HG03064 (cell line): ENCODE measurements at regions not wholly inside any gene's neighbourhood (a gene's known extent, or its start where the extent isn't known, plus 50 kb on each side); places are given as distances from the start of the nearest gene placed in this dataset.
"Not testable (repeated sequence)": the region's sequence is repeated elsewhere in the genome, so short reads cannot be mapped to it uniquely, and the experiment has no call there.

ENCODE experiments used
- ATAC-seq: cut with Tn5 transposase; IDR thresholded peaks from one replicate; pipeline ENCODE4 v1.9.1; 2021; ENCODE audit warnings: low read depth; ENCODE audit not compliant: unreplicated experiment

DNA sequence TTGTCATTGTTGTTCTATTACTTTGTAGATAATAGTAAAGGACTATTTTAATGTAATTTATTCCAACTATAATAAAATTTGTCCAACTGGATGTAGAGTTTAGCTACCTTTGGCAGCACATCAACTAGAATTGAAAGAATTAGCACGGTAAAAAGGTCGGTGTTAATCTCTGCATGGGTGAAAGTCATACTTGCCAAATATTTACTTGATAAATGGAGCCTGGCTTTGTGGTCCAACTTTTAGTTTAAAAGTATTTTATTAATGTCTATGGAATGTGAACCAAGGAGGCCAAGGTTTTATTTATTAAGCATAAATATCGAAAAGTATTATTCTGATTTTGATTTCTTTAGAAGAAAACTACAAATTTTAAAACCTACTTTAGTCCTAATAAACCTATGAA is 1389.0 kb downstream of the PCDH9 start:
- ATAC-seq: no peak

DNA sequence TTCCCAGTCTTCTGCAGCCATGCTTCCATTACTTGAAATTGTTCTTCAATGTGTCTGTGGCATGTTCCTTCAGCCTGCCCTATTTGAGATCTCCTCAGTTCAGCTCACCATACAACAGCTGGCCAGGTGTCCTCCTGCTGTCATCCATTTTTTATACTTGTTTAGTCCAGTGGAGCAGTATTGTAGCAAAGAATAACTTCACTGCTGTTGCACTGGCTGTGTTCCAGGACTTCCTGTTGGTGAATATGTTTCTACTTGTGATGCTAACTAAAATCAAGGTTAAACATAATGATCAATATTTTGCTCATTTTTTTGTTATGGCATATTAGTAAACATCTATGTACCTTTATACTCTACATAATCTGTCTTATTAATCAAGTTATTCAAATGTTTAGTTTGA is 1394.1 kb downstream of the PCDH9 start:
- no peak for ATAC-seq

DNA sequence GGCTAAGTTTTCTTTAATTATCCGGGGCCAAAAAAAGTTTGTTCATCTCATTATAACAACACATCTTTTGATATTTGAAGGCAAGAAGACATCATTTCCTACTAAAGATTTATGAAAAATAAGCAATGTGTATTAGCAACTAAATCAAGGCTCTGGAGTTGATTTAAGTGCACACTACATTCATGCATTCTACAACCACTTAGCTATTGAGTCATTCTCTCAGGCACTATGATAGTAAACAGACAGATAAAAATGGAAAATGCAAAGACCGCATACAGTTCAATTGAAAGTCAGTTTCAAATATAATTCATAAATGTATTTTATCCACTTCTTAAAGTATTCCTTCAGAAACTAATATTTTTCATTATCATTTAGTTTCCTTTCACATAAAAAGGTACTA is 1395.2 kb downstream of the PCDH9 start:
- no peak for ATAC-seq

DNA sequence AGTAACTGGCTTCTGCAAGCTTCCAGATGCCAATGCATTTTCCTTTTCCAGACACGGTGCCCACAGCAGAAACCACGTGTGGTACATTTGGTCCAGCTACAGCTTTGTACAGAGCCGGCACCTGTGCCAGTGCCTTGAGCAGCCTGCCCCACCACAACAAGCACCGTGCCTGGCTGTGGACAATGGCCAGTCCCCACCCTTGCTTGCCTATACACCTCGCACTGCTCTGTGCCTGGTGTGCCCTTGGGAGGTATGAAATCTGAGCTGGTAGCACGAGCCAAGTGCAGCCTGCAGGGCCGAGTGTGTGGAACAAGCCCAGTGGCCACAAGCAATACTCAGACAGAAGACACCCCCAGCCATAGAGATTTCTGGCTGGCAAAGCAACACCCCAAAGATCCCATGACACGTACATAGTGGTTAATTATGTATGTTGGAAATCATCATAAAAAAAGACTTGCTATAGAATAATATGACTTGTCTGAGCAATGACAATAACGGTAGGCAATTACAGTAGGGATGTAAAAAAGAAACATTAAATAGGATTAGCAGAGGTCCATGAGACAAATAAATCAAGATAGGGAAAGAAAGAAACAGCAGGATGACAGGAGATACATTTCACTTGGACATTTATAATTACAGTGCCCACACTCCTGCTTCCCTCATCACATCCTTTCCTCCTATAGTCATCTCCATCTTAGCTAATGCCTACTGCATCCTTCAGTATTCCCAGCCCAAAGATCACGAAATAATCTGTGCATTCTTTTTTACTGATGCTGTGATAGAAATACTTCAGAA is 1399.5 kb downstream of the PCDH9 start:
- no peak for ATAC-seq

DNA sequence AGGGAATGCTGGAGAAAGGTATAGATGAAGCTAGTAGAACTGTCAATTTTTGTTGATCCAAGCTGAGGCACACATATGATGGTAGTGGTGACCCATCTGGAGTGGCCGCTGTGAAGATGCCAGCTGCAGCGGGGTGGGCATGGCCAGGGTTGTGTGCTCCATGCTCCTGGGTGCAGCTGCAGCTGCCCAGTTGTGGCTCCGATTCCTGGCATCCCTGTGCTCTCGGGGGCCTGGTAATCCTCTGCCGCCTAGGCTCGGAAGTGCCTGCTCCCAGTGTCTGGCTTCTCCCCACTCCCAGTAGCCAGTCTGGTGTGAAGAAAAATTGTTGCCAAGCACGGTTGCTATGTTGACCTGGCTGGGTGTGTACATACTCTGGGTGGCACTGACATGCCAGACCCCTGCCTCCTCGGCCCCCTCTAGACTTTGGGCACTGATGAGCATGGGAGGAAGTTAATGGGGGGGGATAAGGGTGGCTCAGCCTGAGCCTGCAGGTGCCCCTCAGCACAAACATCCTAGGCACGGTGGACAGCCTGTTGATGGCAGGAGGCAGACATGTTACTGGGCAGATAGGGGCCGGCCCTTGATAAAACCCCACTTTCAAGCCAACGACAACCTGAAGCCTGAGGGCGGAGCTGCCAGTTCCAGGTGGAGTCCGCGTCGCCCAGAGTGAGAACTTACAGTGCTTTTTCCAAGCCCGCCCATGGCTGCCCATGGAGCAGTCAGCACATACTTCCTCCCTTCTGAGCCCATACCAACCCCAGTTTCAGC is 1400.7 kb downstream of the PCDH9 start:
- no peak for ATAC-seq

DNA sequence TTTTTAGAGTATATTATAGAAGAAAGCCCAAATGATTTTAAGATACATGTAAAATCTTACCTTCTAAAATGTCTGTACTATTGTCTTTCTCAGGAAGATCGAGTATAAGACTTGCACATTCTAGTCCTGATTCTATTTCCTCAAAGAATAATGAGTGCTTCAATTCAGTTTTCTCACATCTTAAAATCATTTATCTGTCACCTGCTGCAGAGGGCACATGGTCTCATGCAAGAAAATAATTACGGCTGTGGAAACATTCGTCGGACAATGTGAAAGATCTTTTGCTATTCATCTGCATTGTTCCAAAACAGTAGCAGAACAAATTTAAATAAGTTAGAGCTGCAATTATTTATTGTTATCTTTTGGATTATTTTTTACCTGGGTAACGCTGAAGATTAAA is 1403.5 kb downstream of the PCDH9 start:
- ATAC-seq: no peak

DNA sequence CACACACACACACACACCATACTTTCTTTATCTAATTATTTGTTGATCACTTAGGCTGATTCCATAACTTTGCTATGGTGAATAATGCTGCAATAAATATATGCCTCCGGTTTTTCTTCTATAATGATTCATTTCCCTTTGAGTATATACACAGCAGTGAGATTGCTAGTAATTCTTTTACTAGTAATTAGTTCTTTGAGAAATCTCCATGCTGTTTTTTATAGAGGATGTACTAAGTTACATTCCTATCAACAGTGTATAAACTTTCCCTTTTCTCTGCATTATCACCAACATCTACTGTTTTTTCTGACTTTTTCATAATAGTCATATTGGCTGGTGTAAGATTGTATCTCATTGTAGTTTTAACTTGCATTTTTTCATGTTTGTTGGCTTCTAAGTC is 1405.1 kb downstream of the PCDH9 start:
- no peak for ATAC-seq

DNA sequence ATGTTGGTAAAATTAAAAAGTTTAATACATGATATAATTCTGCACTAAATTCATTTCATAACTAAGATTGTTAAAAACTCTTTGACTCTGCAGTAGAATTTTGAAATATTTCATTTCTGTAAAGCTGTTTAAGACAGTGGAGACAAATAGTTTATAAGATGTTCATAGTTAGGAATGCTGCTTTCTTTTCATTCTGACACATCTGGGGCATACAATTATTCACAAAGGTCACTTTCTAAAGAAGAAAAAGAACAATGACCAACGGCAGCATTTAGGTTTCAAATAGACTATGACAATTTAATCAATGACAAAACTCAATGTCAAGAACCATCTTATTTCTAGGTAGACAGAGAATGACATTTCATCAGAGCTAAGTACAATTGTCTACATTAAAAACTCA is 1422.1 kb downstream of the PCDH9 start:
- no peak for ATAC-seq

DNA sequence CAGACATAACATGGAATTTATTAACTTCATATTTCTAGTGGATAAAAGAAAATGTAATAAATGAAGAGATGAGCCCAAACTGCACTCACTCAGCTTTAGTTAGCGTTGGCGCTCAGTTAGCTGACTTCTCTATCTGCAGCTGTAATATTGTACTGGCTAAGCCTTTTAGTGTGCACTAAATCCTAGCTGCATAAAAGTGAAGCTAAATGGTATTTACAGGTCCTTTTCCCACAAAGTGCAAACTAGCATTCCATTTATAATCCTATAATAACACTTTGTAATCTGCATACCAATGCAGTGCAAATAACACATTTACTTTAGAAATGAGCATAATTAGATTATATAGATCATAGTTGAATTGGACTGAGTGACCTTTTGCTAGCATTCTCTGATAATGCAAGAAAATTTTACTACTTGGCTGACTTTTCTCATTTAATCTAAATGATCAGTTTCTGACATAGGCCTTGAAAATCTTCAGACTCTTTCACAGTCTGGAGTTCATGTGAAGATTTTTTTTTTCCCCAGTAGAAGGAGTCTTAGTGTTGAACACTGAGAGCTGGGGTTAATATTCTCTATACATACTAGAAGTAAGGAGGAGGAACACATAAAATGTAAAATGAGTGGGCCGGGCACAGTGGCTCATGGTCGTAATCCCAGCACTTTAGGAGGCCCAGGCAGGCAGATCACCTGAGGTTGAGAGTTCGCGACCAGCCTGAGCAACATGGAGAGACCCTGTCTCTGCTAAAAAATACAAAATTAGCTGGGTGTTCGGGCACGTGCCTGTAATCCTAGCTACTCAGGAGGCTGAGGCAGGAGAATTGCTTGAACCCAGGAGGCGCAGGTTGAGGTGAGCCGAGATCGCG is 1426.4 kb downstream of the PCDH9 start:
- ATAC-seq: no peak

DNA sequence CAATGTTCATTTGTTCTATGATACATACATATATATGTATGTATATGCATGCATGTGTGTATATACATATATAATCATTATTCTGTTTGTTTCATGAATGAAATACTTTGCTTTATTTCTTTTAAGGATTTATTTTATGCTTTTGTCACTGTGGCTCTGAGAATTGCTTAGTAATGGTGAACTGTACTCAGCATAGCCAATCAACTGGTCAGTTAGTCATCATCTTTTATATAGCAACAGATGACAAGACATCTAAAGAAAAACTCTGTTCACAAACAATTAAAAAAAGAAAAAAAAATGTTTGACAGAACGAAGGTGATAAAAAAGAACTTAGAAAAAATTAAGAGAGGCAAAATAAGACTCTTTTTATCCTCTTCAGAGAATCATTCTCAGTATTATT is 1440.3 kb downstream of the PCDH9 start:
- no peak for ATAC-seq

DNA sequence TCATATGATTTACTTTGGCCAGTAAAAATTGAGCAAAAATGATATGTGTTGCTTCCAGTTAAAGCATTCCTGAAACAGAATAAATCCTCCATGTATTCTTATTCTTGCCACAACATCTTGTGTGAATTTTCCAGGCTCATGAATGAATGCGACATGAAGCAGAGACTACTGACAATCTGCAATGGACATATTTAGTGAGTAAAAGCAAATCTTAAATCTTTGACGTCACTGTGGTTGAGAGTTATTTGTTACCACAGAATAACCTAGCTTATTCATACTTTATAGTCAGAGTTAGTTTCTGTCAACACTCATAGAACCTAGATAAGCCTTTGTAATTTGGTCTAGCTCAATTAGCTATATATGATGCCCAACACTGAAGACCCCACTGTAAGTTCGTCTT is 1443.1 kb downstream of the PCDH9 start:
- ATAC-seq: no peak

DNA sequence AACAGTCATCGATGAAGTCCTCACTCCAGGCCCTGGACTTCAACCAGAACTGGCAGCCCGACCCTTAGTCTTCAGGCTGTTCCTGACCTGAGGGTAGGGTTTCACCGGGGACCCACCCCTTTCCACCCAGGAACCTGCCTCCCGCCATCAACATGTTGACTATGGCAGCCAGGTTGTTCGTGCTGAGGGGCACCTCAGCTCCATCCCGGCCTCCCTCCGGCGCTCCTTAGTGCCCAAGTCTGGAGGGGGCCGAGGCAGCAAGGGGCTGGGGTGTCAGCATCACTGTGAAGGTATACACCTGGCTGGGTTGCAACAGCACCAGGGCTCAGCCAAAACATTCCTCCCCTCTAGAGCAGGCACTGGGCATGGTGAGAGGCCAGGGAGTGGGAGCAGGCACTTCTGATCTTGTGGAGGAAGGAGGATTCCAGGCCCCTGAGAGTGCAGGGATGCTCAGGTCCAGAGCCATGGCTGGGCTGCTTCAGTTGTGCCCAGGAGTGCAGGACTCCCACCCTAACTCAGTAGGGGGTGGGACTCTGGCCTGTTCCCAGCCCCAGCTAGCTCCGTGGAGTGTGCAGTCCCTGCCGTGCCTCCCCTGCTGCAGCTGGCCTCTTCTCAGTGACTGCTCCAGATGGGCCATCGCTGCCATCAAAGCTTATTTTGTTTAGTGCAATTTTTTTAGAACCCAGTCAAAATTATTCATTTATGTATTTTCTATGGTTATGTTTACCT is 1445.9 kb downstream of the PCDH9 start:
- no peak for ATAC-seq

DNA sequence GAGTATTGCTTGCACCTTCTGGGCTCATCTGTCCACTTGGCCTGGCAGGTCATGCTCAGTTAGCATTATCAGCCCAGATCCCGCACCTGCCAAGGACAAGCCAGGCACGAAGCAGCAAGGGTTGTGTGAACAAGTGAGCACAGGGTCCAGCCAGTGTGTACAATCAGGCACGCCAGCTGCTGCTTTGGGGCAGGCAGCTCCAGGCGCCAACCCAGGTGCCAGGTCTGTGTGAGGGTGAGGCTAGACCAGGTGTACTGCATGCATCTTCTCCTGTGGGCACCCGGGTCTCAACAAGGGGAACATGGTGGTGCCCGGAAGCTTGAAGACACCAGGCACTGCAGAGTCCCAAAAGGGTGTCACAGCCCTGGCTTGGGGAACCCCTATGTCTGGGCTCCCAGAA is 1446.8 kb downstream of the PCDH9 start:
- ATAC-seq: no peak

DNA sequence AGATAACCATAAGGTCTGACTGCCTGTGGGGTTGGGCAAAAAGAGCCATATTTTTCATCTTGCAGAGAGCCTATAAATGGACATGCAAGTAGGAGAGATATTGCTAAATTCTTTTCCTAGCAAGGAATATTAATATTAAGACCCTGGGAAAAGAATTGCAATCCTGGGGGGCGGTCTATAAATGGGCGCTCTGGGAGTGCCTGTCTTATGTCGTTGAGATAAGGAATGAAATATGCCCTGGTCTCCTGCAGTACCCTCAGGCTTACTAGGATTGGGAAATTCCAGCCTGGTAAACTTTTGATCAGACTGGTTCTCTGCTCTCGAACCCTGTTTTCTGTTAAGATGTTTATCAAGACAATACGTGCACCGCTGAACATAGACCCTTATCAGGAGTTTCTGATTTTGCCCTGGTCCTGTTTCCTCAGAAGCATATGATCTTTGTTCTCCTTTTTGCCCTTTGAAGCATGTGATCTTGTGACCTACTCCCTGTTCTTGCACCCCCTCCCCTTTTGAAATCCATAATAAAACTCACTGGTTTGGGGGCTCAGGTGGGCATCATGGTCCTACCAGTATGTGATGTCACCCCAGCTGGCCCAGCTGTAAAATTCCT is 1458.3 kb downstream of the PCDH9 start:
- ATAC-seq: not testable (repeated sequence)

DNA sequence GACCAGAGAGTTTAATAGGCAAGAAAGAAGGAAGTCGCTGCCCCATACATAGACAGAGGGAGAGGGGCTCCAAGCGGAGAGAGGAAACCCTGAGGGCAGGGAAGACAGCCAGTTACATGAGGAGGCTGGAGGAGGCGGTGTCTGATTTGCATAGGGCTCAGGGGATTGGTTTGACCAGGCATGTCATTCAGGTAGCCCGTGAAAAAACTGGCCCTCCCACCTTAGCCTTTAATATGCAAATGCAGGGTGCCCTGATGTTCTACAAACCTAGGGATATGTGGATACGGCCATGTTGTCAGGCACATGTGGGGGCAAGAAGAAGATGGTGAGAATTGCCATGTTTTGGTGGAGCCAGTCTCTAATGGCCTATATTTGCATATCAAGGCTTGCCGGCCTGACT is 1461.6 kb downstream of the PCDH9 start:
- no peak for ATAC-seq

DNA sequence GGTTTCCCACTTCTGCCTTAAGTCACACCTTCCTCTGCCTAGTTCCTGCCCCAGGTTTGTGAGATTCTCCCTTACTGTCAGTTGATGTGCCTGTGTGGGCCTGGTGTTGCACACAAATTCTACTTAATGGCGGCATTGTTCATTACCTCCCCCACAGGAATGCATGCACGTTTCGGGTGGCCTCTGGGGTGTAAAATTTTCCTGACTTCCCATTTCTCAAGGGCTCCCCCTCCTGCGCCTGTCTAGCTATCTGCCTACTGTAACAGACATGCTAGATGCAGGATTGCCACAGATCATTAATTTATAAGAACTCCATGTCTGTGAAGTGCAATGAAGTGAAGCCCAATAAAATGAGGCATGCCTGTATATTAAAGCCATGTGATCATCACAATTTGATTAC is 1466.3 kb downstream of the PCDH9 start:
- no peak for ATAC-seq

DNA sequence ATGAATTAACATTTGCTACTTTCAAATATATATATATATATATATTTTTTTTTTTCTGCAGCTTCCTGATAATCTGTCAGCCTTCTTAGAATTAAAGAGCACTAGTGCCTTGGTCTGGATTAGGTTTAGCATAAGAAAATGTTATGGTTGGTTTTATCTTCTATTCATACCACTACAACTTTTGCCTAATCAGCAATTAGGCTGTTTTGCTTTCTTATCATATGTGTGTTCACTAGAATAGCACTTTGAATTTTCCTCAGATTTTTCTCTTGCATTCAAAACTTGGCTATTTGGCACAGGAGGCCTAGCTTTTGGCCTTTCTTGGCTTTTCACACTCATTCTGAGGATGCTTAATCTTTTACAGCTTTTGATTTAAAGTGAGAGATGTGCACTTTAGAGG is 1468.1 kb downstream of the PCDH9 start:
- ATAC-seq: no peak

DNA sequence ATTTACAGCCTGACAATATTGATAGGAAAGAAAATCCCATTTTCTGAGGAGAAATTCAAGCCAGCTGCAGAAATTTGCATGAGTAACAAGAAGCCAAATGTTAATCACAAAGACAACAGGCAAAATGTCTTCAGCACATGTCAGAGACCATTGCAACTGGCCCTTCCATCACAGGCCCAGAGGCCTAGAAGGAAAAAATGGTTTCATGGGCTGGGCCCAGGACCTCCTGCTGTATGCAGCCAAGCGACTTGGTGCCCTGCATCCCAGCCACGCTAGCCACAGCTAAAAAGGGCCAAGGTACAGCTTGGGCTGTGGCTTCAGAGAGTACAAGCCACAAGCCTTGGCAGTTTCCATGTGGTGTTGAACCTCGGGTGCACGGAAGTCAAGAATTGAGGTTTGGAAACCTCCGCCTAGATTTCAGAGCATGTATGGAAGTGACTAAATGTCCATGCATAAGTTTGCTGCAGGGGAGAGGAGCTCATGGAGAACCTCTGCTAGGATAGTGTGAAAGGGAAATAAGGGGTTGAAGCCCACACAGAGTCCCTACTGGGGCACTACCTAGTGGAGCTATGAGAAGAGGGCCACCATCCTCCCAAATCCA is 1474.0 kb downstream of the PCDH9 start:
- ATAC-seq: no peak

DNA sequence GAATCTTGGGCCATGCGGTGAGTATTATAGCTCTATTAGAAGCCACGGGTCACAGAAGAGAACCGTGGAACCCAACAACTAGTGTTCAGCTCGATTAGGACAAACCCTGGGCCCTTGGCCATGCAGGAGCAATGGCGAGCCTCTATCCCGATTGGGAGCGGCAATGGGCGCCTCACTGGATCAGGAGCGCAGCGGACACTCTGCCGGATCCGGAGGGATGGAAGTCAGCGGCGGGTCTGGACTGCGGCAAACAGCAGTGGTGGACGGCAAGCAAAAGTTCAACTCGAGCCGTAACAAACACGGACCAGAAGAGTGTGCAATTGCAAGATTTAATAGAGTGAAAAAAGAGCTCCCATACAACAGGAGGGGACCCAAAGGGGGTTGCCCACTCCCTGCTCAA is 1481.9 kb downstream of the PCDH9 start:
- no peak for ATAC-seq

DNA sequence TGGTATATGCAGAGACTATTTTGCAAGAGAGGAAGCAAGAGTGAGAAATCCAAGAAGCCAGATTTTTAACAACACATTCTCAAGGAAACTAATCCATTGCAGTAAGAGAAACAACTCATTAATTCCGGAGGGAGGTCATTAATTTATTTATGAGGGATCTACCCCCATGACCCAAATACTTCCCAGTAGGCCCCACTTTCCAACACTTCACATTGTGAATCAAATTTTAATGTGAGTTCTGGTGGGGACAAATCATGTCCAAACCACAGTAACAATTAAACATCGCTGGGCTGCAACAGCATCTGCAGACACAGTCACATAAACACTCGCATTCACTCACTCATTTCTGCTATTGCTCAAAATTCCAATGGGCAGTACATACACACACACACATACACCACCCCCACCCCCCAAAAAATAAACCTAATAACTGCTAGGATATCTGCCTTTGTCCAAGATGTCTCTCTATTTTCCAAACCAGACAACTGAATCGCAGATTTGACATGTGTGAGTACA is 1483.7 kb downstream of the PCDH9 start:
- no peak for ATAC-seq
